AG09319 (cell line): ENCODE measurements at regions not wholly inside any gene's neighbourhood (a gene's known extent, or its start where the extent isn't known, plus 50 kb on each side); places are given as distances from the start of the nearest gene placed in this dataset.

ENCODE experiments used
- DNase-seq: peaks from one replicate; pipeline ENCODE4 v3.0.0-alpha.2; 2010; ENCODE audit warnings: low read depth; ENCODE audit errors: extremely low read depth
- CTCF ChIP-seq: IDR thresholded peaks from 2 replicates; pipeline ENCODE4 v1.5.1; 2011; ENCODE audit warnings: low read depth, mild to moderate bottlenecking, inconsistent platforms, low read length, moderate library complexity

GRCh38 chr3:26346497-26346896, 276.1 kb upstream of the LRRC3B start:
- TF ChIP-seq CTCF, result no peak
- DNase-seq, result no peak

GRCh38 chr3:26347150-26347549, 275.4 kb upstream of the LRRC3B start:
- TF ChIP-seq CTCF, result no peak
- no peak for DNase-seq

DNA sequence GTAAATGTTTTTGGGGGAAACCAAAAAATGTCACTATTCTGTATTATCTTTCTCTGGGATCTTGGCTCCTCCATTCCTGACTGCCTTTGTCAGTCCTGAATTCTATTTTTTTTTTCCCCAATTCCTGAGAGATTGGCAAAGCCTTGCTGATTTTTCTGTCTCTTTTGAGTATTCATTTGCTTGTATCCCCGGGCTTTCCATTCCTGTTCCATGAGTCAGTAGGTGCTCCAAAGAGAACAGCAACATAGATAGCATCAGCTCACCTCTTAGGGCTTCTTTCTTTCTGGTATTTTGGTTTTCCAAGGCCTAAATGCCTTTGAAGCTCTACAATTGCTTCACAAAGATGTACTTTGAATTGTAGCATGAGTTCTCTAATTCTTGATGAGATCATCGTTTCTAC, 271.7 kb upstream of the LRRC3B start:
- no peak for DNase-seq
- TF ChIP-seq CTCF, result no peak

GRCh38 chr3:26353097-26353496, 269.5 kb upstream of the LRRC3B start:
- no peak for TF ChIP-seq CTCF
- no peak for DNase-seq

DNA sequence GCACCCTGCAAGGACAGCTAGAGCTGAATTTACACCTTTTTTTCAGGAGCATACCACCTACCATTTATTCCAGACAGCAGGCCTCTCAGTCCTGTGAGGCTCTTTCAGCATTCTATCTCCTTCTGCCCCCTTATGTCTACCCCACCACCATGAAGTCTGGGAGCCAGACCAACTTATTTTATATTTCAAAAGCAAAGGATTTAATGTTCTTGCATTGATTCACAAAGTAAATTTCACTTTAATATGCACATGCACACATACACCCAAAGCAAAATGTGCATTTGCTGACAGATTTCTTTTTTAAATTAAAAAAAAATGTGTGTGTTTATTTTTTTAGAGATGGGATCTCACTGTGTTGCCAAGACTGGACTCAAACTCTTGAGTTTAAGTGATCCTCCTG, 264.2 kb upstream of the LRRC3B start:
- TF ChIP-seq CTCF, result no peak
- DNase-seq, result no peak

DNA sequence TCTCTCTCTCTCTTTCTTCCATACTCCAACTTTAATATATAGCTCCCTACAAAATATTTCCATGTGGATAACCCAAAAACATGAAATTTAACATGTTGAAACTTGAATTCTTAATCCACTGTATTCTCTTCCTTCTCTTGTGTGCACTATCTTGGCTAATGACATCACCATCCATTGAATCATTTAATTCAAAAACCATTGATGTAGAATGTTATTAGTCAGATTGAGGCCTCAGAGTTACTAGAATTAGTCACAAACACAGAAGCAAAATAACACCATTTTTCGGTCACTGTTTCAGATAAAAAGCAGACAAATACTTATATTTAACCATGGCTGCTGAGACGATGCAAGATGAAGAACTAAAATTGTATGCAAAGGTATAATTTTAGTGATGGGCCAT, 256.9 kb upstream of the LRRC3B start:
- TF ChIP-seq CTCF, result no peak
- no peak for DNase-seq

GRCh38 chr3:26368312-26368711, 254.3 kb upstream of the LRRC3B start:
- TF ChIP-seq CTCF, result no peak
- DNase-seq, result no peak
